GM19324 (cell line): ENCODE measurements at regions not wholly inside any gene's neighbourhood (a gene's known extent, or its start where the extent isn't known, plus 50 kb on each side); places are given as distances from the start of the nearest gene placed in this dataset.
"Not testable (repeated sequence)": the region's sequence is repeated elsewhere in the genome, so short reads cannot be mapped to it uniquely, and the experiment has no call there.

Experiments used
- ATAC-seq: cut with Tn5 transposase; IDR thresholded peaks from one replicate; pipeline ENCODE4 v1.9.1; 2021; ENCODE audit warnings: mild to moderate bottlenecking, moderate library complexity; ENCODE audit not compliant: unreplicated experiment, low FRiP score

DNA sequence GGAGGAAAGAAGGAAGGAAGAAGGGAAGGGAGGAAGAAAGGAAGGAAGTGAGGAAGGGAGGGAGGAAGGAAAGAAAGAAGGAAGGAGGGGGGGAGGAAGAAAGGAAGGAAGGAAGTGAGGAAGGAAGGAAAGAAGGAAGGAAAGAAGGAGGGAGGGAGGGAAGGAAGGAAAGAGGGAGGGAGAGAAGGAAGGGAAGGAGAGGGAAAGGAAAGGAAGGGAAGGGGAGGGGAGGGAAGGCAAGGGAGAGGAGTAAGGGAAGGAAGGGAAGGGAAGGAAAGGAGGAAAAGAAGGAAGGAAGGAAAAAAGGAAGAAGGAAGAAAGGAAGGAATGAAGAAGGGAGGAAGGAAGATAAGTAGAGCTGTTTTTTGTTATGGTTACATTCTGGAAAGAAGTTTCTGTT lies 141.2 kb downstream of the LRRC3B start:
- ATAC-seq: no peak

DNA sequence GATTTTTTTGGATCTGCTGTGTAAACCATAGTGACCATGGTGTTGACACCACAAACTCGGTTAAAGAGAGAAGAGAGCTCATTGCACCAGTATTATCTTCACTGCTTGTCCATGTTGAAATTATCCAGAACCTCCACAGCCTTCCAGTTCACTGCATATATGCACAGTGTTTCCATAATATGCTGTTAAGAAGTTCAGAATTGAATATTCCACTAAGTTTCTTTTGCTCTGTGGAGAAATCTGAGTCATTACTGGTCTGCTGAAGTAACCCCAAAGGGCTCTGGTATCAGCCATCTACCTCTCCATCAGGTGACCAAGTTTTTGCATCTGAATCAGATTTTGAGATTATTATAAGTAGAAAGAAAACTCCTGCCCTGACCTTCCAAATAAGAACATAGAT lies 143.5 kb downstream of the LRRC3B start:
- no peak for ATAC-seq

DNA sequence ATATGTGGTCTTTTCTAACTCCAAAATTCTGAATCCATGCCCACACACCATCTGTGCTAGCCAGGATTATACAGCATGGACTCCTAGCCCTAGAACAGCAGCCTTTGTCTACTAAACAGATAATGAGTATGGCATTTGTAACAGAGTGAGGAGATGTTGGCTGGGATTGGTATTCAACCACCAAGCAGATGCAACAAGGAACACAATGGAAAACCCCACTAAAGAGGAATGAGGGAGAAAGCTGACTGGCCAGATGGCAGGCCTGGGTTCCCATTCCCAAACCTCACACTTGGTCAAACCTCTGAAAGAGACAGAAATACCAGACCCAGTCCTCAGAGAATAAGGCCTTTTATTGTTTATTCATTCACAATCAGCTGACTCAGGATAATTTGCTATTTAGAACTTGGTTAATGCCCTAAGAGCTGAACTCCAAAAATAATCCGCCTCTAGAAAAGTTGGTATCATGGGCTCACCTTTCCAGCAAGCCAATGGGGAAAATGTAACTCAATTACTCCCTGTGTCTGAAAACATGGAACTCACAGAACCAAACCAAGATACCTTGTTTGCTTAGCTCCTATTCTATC lies 145.6 kb downstream of the LRRC3B start:
- no peak for ATAC-seq

DNA sequence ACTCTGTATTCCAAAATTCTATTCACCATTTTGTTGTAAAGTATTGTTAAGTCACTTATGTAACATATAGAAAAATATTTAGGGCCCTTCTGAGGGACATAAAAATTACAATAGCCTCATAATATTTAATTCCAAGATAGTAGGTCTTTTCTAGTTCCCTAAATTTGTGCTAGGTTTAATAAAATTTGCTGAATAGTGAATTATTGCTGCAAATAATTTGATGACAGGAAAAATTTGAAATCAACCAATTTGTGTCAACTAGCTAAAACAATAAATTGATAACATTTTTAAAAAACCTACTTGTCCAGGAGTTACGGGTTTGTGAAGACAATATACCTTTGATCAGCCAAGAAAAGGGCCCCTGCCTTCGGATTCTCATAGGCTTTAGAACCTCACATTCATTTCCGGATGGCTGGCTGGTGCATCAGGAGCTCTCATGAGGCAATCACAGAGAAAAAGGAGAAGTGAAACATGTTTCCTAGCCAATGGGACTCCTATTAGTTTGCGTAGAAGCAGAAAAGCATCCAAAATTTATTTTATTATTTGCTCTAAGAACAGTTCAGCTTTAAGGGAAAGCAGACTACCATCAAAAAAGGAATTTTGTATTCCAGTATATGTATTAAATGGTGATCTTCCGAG lies 177.2 kb downstream of the LRRC3B start:
- no peak for ATAC-seq

DNA sequence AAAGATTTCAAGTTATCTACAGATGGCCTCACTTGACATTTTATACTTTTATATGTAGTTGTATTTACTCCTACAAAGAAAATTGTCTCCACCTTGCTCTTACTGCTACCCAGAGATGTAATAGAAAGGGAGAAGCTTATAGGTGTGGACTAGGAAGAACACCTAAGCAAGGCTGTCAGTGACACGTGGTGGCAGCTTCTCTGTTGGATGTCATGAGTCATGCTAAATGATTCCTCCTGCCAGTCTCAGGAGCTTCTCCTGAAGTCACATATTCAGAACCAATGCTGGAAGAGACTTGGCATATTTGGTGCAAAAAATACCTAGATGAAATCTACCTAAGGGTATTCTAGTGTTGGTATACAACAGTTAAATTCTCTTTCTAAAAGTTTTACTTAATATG lies 184.7 kb downstream of the LRRC3B start:
- ATAC-seq: no peak

DNA sequence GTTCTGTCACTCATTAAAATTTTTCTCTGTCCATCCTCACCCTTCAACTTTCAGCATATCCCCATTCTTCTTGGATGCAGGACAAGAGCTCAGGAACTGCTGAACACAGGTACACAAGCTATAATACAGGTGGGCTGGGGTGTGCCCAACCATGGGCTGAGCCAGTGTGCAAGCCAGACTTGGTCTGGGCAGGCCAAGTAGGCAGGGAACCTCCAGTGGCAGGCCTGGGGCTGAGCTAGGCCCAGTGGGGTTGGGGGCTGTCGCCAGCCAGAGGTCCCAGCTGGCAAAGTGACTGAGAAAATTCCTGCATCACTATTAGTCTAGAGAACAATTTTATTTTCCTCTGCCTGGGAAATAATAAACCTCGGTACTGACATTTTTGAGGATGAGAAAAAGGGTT lies 202.9 kb downstream of the LRRC3B start:
- ATAC-seq: no peak

DNA sequence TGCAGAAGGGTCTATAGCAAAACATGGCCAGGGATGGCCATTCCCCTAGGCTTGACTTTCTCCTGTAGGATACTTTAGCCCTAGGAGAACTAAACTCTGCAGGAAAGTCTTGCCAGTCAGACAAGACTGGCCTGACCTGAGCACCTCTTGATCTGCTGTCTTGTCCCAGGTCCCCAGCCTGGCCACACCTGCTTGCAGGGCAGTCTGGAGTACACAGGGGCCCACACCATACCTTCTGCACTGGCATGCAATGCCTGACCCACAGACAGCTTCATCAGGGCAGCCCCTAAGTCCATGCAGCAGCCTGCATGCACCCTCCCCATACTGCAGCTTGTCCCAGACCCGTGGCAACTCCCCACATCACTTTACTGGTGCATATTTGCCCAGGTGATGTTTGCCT lies 204.6 kb downstream of the LRRC3B start:
- ATAC-seq: no peak

DNA sequence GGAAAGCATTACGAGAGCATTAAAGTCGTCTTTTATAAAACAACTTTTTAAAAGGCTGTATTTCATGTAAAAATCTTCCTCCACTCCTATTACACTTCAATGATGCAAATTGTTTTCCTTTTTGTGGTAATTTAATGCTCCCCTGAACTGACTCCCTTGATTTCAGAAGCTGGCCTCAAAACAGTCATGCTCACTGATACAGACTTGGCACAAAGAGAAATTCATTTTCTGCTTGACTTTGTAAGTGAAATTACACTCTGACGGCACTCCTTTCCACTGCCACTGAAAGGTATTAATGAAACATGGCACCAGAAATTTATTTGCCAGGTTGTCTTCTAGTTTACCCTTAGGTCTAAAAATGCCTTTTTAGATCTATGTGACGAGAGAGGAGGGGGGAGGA lies 215.5 kb downstream of the LRRC3B start:
- no peak for ATAC-seq

DNA sequence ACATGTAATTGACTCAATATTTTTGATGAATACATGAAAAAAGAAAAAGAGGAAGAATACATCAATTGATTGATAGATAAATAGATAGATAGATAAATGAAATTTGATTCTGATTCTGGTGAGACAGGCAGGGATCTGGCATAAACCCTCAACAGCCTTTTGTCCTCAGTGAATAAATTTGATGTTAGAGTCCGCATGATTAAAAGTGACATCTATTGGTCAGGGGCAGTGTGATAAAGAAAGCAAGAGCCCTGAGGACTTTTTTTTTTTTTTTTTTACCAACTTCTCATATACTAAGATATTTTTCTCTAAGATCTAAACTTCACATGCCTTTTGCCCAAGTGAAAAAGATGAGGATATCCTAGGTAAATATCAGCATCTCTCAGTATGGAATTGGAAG lies 216.4 kb downstream of the LRRC3B start:
- no peak for ATAC-seq

DNA sequence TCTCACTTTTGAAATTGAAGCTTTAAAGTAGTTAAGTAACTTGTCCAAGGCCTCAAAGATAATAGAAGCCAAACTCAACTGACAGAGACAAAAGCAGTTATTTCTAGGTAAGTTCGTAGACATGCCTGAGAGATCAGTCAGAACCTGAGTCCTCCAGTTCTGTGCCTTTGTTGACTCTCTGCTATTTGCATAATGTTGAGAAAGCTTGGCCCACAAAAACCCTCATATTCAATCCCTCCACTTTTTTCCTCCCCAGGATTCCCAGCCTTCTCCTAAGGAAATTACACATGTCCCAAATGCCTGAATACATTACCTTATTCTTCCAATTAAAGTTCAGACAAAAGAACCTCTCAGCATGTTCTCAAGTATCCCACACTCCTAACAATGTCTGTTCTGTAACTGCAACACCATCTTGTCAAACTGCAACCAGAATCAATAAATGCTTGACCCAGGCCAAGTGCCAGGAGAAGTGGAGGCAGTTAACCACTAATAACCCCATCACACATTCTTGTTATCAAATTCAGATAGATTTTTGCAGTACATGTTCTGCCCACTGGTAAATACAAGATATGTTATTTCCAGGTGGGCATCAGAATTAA lies 217.8 kb downstream of the LRRC3B start:
- ATAC-seq: no peak

DNA sequence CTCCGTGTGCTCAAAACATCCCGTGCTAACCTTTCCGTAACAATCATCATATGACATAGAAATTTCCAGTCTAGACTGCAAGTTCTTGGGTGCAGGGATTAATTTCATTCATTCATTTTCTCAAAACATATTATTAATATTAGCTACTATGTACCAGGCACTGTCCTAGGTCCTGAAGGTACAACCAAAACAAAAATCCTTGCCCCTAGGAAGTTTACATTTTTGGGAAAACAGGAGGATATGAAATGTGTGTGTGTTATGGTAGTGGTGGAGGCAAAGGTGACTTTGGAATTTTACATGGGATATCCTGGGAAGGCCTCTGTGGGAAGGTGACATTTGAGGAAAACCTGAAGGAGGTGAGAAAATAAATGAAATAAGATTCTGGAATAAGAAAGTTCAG lies 222.6 kb downstream of the LRRC3B start:
- no peak for ATAC-seq

DNA sequence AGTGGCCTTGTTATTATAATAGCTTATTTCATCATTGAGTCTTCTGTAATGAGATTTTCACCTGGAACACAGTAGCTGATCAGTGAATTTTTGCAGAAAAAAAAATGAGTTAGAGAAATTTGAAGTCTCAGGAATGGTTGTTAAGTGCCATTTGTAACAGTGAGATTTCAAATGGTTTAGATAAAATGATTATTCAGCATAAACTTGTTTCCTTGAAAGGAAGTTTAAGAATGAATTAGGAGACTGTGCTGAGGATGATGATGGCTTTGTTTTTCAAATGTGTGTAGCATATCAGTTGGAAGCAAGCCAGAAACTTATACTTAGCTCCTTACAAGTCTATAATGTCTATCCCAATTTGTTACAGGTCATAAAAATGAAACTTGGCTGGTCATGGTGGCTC lies 225.1 kb downstream of the LRRC3B start:
- no peak for ATAC-seq

DNA sequence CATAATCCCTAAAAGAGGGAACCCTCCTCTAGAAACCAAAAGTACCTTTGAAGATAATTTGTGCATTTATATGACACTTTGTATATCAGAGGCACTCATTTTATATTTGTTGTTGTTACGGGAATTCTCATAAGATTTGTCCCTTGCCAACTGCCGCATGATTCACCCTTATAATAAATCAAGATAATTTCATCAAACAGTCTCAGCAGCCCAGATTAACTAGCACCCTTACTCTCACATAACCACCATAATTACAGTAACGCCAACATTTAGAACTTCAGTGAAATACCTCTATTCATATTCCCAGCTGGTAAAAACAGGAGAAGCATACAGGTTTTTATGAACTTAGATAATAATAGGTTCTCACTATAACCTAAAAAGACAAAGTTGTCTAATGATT lies 271.9 kb downstream of the LRRC3B start:
- no peak for ATAC-seq

DNA sequence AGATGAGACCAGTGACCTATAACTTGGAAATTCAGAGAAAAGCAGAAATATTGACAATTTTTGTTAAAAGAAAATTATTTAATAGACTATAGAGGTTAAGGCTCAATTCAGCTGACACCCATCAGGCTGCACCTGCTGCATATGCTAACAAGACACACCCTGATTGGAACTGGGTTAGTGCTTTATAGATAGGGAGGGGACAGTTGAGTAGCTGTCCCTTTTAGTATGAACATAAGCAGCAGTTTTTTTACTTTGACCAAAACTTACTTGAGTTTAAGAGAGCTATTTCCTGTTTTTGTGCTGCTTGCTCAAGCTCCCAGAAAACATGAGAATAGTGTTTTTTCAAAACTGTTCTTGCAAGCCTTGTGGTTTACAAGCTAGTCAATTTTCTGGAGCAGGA lies 292.6 kb downstream of the LRRC3B start:
- no peak for ATAC-seq

DNA sequence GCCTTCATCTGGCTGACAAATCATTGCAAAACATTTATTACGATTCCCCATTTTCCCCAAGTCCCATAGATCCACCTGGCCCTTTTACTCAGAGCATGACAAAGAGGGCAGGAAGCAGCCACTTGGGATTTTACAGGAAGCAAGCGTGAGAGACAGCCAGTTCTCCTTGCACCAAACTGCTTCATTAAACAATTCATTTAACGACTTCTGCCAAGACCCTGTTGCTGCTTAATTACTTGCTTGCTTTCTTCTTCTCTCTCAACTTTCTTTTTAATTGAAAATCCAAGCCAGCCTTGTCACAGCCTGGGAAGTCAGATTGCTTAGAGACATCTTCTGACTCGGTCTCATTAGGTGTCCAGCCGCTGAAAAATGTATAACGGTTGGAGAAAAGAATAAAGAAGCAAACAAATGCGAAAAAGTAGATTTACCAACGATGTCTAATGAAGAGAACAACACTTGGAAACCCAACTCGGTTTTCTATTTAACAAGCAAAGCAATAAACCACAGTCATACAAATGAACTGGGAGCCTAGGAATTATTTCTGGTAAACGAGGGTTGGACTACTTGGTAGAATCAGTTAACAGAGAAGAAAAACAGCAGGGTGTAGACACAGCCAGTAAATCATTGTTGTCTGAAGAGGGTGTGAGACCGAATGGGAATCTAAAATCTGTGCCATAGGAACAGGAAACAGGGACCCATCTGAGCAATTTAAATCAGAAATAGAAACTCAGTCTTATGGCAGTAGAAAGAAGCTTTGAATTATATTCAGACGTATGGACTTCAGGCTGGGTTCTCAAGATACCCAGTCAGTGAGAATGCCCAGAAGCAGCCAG lies 298.3 kb downstream of the LRRC3B start:
- no peak for ATAC-seq

DNA sequence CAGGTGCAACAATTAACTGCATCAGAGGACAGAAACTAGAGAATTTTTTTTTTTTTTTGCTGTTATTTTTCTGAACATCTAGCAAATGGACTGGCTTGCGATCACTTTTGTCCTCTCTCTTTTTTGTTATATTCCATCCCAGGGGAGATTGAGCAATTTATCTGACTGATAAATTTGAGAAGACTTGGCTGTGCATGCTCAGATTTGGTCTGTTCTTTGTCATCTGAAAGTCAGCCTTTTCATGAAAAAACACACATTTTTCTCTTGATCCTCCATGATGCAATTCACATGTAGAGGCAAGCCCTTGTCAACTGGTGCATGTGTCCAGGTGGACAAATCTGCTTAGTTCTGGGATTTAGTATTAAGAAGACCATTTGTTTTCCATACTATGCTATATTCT lies 309.3 kb downstream of the LRRC3B start:
- ATAC-seq: no peak

DNA sequence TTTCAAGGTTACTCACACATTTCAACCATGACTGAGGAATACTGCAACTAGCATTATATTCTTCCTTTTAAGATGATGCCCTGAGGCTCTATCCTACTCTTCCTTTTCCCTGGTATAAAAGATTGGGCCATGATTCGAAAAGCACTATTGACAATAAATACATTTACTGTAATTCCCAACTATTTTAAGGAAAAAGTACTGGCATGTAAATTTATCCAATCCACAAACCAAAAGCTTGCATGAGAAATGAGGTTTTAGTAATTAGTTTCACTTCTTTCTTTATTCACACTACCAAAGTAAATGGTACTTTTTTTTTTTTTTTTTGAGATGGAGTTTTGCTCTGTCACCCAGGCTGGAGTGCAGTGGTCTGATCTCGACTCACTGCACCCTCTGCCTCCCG lies 310.2 kb downstream of the LRRC3B start:
- ATAC-seq: no peak

DNA sequence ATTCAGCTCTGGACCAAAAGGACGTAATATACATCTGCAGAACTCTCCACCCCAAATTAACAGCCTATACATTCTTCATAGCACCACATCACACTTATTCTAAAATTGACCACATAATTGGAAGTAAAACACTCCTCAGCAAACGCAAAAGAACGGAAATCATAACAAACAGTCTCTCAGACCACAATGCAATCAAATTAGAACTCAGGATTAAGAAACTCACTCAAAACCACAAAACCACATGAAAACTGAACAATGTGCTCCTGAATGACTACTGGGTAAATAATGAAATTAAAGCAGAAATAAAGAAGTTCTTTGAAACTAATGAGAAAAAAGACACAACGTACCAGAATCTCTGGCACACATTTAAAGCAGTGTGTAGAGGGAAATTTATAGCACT lies 322.9 kb downstream of the LRRC3B start:
- ATAC-seq: not testable (repeated sequence)

DNA sequence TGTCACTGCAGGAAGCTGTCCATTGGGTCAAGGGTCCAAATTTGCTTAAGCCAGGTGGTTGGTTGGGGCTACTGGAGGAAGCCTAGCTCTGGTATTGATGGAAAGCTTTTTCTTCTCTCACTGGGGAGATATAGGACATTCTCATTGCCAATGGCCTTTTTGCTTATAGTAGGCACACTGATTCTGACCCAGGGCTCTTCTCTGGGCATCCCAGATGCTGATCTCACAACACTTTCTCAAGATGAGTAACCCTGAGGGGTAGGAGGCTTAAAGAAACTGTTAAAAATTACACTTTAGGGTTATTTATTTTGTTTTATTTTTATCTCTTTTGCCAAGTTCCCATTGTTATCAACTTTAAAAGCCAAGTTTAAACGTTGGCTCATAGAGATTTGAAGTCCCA lies 337.8 kb downstream of the LRRC3B start:
- ATAC-seq: no peak

DNA sequence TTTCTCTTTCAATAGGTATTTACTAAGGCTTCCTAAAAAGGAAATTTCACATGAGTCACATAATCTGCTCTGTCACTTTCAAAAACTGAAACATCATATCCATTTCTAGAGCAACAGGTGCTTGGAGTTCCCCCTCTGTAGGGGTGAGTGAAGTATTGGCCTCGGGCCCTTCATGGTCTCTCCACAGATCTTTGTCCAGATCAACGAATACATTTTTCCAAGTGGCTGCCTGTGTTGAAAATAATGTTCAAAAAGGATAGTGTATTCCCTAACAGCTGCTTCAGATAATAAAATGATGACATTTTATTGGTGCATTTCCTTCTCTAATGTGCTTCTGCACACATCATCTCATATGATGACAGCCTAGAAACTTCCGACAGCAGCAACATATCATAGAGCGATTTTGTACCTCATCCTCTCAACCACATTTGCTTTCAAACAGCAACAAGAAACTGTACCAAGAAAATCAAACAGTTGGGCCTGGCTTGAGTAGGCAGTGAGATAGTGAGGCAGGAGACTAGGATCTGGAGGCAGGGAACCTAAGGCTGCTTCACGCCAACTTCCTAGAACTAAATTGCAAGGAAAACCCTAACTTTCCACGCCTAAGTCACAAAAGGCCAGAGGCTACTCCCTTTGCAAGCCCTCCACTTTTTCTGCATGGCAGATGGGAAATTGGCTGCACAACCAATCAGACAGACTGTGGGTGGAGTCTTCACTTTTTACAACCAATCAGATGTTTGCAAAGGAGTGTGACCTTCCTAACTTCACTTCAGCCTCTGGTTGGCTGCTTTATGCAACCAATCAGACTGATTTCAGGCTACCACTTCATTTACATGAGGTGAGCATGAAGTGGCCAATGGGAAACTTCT lies 340.2 kb downstream of the LRRC3B start:
- ATAC-seq: peak; percentile 64

DNA sequence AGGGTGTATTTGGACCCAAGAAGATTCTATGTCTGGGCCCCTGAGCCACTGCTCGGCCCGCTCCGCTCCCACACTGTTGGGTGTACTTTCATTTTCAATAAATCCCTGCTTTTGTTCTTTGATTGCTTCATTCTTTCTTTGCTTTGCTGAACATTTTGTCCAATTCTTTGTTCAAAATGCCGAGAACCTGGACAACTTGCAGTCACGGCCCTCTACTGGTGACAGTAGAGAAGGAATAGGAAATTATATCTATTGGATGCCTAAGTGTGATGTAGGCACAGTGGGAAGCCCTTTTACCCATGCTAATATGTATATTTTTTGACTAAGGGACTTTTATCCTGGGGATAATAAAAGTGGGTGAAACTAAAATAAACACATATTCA lies 340.8 kb downstream of the LRRC3B start:
- ATAC-seq: no peak
